GM12878 (cell line): ENCODE measurements at regions not wholly inside any gene's neighbourhood (a gene's known extent, or its start where the extent isn't known, plus 50 kb on each side); places are given as distances from the start of the nearest gene placed in this dataset.

Source experiments
- CBFB ChIP-seq: IDR thresholded peaks from 2 replicates; pipeline ENCODE4 v1.6.1; 2016; ENCODE audit warnings: antibody characterized with exemption, low read depth
- CBX5 ChIP-seq: sonication (generic); IDR thresholded peaks from 2 replicates; pipeline ENCODE4 v1.6.1; 2016; ENCODE audit warnings: low read depth, moderate library complexity, mild to moderate bottlenecking, inconsistent platforms
- CTCF ChIP-seq, 3 experiments: IDR thresholded peaks in 2 of 3; conservative IDR thresholded peaks in 1 of 3; 2 replicates each; pipeline ENCODE4 v1.5.1; 2011; ENCODE audit warnings: low read depth in 3 of 3, low read length in 3 of 3, mild to moderate bottlenecking in 3 of 3, control low read depth in 2 of 3, moderate library complexity in 2 of 3, inconsistent platforms in 1 of 3, mixed read lengths in 1 of 3; ENCODE audit not compliant: control insufficient read depth in 2 of 3, insufficient read depth in 1 of 3; ENCODE audit errors: extremely low read depth in 1 of 3
- EZH2 ChIP-seq: IDR thresholded peaks from 2 replicates; pipeline ENCODE4 v1.6.1; 2012; ENCODE audit warnings: low read depth, mild to moderate bottlenecking, control low read depth, inconsistent platforms, low read length, borderline replicate concordance; ENCODE audit not compliant: control insufficient read depth
- FOXK2 ChIP-seq: fragments of 450-650 bp; IDR thresholded peaks from 2 replicates; pipeline ENCODE4 v1.6.1; 2017; ENCODE audit warnings: mild to moderate bottlenecking, moderate library complexity
- POLR2A ChIP-seq: IDR thresholded peaks from 2 replicates; pipeline ENCODE4 v1.6.1; 2011; ENCODE audit warnings: low read depth, mild to moderate bottlenecking, low read length
- POLR2AphosphoS5 ChIP-seq: IDR thresholded peaks from 2 replicates; pipeline ENCODE4 v1.6.1; 2011; ENCODE audit warnings: mild to moderate bottlenecking, low read length, inconsistent platforms
- WRNIP1 ChIP-seq: IDR thresholded peaks from 2 replicates; pipeline ENCODE4 v1.6.1; 2011; ENCODE audit warnings: low read depth, low read length, improper control_type of control experiment, borderline replicate concordance
- ZNF274 ChIP-seq: IDR thresholded peaks from one replicate; pipeline ENCODE4 v1.8.0; 2011; ENCODE audit not compliant: insufficient read length, insufficient read depth
- ZNF384 ChIP-seq: IDR thresholded peaks from 2 replicates; pipeline ENCODE4 v1.6.1; 2012; ENCODE audit warnings: low read depth, mild to moderate bottlenecking, low read length, improper control_type of control experiment, borderline replicate concordance
- ZNF687 ChIP-seq: fragments of 450-650 bp; IDR thresholded peaks from 2 replicates; pipeline ENCODE4 v1.6.1; 2017; ENCODE audit warnings: mild to moderate bottlenecking, moderate library complexity

DNA sequence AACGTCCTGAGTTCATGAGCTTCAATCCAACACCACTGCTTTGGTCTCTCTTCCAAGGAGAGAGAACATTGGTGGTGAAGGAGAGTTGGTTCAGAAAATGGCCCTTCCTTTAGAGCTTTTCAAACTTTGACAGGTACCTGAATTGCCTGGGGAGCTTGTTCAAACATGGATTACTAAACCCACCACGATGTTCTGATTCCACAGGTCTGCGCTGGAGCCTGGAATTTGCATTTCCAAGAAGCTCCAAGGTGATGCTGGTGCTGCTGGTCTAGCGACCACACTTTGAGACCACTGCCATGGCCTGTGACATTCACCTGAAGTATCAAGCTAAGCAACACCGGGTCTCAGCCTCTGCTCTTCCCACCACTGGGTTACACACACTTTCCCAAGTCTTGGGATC, 60.2 kb downstream of the GSX1 start:
- TF ChIP-seq POLR2A (no peak), ZNF687 (no peak), CBX5 (no peak), CTCF (IDR thresholded peaks at IDR 0.05 in 2 of 3, conservative IDR thresholded peaks at IDR 0.05 in 1 of 3; ENCODE audit: control insufficient read depth in 2 of 3, extremely low read depth in 1 of 3, insufficient read depth in 1 of 3, low read depth in 3 of 3, low read length in 3 of 3) (no peak), ZNF274 (no peak), ZNF384 (no peak), POLR2AphosphoS5 (no peak), CBFB (no peak), EZH2 (no peak), WRNIP1 (no peak), FOXK2 (no peak)
